ENCODE measurements at regions not wholly inside any gene's neighbourhood (a gene's known extent, or its start where the extent isn't known, plus 50 kb on each side); places are given as distances from the start of the nearest gene placed in this dataset.

GRCh38 chr14:32254952-32255679, 52.0 kb upstream of the RNU6-8 start:
- peak; percentile 28 for DNase-seq (ENCODE audit: low spot score)

DNA sequence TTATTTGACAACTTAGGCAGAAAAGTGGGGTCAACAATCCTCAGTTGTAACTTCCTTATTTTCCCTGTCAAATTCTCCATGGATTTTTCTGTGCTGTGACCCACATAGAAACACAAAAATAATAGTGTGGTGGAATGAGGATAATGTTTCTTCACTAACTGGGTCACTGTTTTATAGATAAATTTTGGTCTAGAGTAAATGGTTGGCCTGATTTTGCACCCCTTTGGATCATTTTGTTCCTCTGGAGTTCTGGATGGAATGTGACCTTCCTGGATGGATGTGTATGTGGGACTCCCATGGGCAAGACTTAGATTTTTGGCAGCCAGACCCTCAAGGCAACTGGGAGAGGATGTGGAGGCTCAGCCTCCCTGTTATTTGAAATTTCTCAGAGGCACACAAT, 52.7 kb upstream of the RNU6-8 start:
- no peak for DNase-seq (ENCODE audit: low spot score)

DNA sequence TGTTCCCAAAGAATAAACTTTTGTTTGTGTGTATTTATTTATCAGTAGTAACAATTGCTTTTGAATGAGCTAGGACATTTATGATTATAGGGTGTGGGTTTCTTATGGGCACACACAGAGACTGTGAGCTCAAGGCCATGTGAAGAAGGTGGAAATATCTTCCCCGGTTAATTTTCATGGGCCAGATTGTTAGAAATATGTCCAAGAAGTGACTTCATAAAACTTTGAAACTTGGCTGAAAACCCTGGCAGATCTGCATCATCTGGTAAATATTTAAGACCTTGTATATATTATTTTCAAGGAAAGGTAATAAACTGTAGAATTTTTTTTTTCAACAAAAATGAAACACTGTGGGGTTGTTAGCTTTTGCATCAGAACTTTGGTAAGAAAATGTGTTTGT, 53.5 kb upstream of the RNU6-8 start:
- no peak for DNase-seq (ENCODE audit: low spot score)

GRCh38 chr14:32258336-32258993, 55.4 kb upstream of the RNU6-8 start:
- no peak for DNase-seq (ENCODE audit: low spot score)

- DNase-seq (ENCODE audit: low spot score), result no peak
These were observed 56.4 kb upstream of the RNU6-8 start for GRCh38 chr14:32259368-32260013.

DNA sequence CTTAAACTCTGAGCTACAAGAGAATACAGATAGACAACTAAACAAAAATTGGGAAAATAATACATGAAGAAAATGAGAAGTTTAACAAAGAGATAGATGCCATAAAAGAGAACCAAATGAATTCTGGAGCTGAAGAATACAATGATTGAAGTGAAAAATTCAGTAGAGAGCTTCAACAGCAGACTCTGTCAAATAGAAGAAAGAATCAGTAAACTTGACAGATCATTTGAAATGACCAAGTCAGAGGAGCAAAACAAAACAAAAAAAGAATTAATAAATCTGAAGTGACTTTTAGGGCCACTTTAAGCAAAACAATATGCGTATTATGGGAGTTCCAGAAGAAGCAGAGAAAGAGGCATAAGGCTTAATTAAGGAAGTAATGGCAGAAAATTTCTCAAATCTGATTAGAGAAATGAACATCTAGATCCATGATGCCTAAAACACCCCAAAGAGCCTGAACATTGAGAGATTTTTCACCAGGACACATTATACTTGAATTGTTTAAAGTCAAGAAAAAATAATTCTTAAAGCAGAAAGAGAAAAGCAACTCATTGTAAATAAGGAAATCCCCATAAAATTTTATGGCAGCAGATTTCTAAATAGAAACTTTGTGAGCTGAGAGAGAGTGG, 61.0 kb upstream of the RNU6-8 start:
- no peak for DNase-seq (ENCODE audit: low spot score)

- no peak for DNase-seq (ENCODE audit: low spot score)
These were observed 62.5 kb upstream of the RNU6-8 start for GRCh38 chr14:32265584-32265983.

DNA sequence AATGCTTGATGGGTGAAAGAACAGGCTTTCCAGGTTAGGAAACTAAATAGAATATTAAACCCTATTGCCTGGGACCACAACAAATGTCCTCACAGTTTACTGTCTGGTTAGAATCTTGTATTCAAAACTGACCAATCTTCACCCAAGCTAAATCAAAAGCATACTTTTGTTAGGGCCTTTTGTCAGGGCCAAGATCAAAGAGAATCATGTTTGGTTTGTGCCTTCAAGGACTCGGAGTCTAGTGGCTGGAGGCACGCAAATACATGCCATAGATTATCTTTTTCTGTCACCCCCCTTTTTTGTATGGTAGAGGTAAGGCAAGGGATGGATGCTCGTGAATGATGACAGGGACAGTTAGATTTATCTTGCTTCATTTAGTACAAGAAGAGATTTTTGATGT, 51.1 kb upstream of the AKAP6 start:
- no peak for DNase-seq (ENCODE audit: low spot score)
